ENCODE measurements at regions not wholly inside any gene's neighbourhood (a gene's known extent, or its start where the extent isn't known, plus 50 kb on each side); places are given as distances from the start of the nearest gene placed in this dataset.
"Not testable (repeated sequence)": the region's sequence is repeated elsewhere in the genome, so short reads cannot be mapped to it uniquely, and the experiment has no call there.

GRCh38 chr9:32166316-32166715 lies 218.1 kb upstream of the ACO1 start:
- not testable (repeated sequence) for TF ChIP-seq CTCF (IDR thresholded peaks at IDR 0.05; ENCODE audit: low read depth, low read length, poor library complexity, severe bottlenecking); EZH2phosphoT487 (IDR thresholded peaks at IDR 0.05; ENCODE audit: borderline replicate concordance, low read length)

Measured in DOHH2 (cell line).